Sigmoid colon (tissue), 4 donors: ENCODE measurements at regions not wholly inside any gene's neighbourhood (a gene's known extent, or its start where the extent isn't known, plus 50 kb on each side); places are given as distances from the start of the nearest gene placed in this dataset.

ENCODE experiments used
- EP300 ChIP-seq, 4 donors: sonication (generic); formaldehyde crosslinking; IDR thresholded peaks; one replicate each; pipeline ENCODE4 v1.6.1; 2017; ENCODE audit warnings: antibody characterized with exemption in 4 of 4
- POLR2A ChIP-seq, 2 donors: fragments of 450-650 bp; IDR thresholded peaks; one replicate each; pipeline ENCODE4 v1.6.1; 2016; ENCODE audit warnings: antibody characterized with exemption in 2 of 2, mild to moderate bottlenecking in 2 of 2, moderate library complexity in 2 of 2
- POLR2AphosphoS5 ChIP-seq, 4 donors: sonication (generic); formaldehyde crosslinking; IDR thresholded peaks; one replicate each; pipeline ENCODE4 v1.6.1; 2017; ENCODE audit warnings: antibody characterized with exemption in 4 of 4
- TF ChIP-seq, protein P1 (sequence below), 4 experiments: fragments of 450-650 bp in 3 of 4; fragments of 200-600 bp in 1 of 4; IDR thresholded peaks; one replicate each; pipeline ENCODE4 v1.5.1; 2016 to 2019; ENCODE audit warnings: antibody characterized with exemption in 4 of 4, mild to moderate bottlenecking in 3 of 4, moderate library complexity in 2 of 4

DNA sequence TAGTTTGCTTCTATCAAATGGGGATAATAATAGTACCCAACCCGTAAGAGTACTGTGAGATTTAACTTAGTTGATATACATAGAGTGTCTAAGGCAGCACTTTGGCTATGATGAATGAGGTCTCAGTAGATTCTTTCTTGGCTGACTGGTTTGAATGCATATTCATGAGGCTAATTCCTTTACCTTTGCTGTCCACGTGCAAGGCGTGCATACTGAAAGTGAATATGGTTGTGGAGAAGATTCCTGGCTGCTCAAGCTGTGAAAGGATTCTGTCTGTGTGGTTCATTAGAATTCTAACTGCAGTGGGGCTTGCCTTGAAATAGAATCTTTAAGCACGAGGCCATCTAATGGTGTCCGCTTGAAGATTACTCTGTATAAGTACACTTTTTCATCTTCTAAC is 110.3 kb downstream of the SEC23IP start:
- TF ChIP-seq POLR2A (IDR thresholded peaks at IDR 0.05) = no peak
- TF ChIP-seq, protein P1, sequence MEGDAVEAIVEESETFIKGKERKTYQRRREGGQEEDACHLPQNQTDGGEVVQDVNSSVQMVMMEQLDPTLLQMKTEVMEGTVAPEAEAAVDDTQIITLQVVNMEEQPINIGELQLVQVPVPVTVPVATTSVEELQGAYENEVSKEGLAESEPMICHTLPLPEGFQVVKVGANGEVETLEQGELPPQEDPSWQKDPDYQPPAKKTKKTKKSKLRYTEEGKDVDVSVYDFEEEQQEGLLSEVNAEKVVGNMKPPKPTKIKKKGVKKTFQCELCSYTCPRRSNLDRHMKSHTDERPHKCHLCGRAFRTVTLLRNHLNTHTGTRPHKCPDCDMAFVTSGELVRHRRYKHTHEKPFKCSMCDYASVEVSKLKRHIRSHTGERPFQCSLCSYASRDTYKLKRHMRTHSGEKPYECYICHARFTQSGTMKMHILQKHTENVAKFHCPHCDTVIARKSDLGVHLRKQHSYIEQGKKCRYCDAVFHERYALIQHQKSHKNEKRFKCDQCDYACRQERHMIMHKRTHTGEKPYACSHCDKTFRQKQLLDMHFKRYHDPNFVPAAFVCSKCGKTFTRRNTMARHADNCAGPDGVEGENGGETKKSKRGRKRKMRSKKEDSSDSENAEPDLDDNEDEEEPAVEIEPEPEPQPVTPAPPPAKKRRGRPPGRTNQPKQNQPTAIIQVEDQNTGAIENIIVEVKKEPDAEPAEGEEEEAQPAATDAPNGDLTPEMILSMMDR (IDR thresholded peaks at IDR 0.05) = no peak
- no peak for TF ChIP-seq POLR2AphosphoS5 (IDR thresholded peaks at IDR 0.05)
- no peak for TF ChIP-seq EP300 (IDR thresholded peaks at IDR 0.05)
